ENCODE measurements at regions not wholly inside any gene's neighbourhood (a gene's known extent, or its start where the extent isn't known, plus 50 kb on each side); places are given as distances from the start of the nearest gene placed in this dataset.
A peak's percentile ranks its signal among the peaks of the same experiment; 100 is the strongest.

GRCh38 chr9:105064248-105065097, 136.5 kb upstream of the ABCA1 start (continued):
- TF ChIP-seq ZNF584 (CRISPR knock-in tag; IDR thresholded peaks at IDR 0.05; ENCODE audit: low read depth) = peak; percentile 77; the same call in 1 of the 2 replicates
- peak; percentile 71 for TF ChIP-seq CEBPG (CRISPR knock-in tag; IDR thresholded peaks at IDR 0.05)
- TF ChIP-seq CEBPG (tag; conservative IDR thresholded peaks at IDR 0.05 in 1 of 2, IDR thresholded peaks at IDR 0.05 in 1 of 2) = peak; percentile 70 to 75; a peak in 3 of 4 replicates
- peak; percentile 85; the same call in 1 of the 2 replicates for TF ChIP-seq ZBTB9 (CRISPR knock-in tag; IDR thresholded peaks at IDR 0.05)
- no peak for TF ChIP-seq HNRNPUL1 (IDR thresholded peaks at IDR 0.05; ENCODE audit: low read length)
- TF ChIP-seq GTF2A2 (tag; IDR thresholded peaks at IDR 0.05) = peak; percentile 70; the same call in 1 of the 2 replicates
- peak; percentile 47 for TF ChIP-seq NFIC (IDR thresholded peaks at IDR 0.05)
- no peak for TF ChIP-seq DMBX1 (CRISPR knock-in tag; IDR thresholded peaks at IDR 0.05; ENCODE audit: borderline replicate concordance)
- TF ChIP-seq SREBF2 (CRISPR knock-in tag; IDR thresholded peaks at IDR 0.05) = no peak
- no peak for TF ChIP-seq RB1 (IDR thresholded peaks at IDR 0.05; ENCODE audit: low read depth)
- TF ChIP-seq, protein P1, sequence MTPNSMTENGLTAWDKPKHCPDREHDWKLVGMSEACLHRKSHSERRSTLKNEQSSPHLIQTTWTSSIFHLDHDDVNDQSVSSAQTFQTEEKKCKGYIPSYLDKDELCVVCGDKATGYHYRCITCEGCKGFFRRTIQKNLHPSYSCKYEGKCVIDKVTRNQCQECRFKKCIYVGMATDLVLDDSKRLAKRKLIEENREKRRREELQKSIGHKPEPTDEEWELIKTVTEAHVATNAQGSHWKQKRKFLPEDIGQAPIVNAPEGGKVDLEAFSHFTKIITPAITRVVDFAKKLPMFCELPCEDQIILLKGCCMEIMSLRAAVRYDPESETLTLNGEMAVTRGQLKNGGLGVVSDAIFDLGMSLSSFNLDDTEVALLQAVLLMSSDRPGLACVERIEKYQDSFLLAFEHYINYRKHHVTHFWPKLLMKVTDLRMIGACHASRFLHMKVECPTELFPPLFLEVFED (CRISPR knock-in tag; conservative IDR thresholded peaks at IDR 0.05) = 0 out of 2 replicates have a peak, but pooled peaks have one; percentile 10
- no peak for TF ChIP-seq FOXK1 (CRISPR knock-in tag; IDR thresholded peaks at IDR 0.05; ENCODE audit: borderline replicate concordance)
- TF ChIP-seq SAFB (IDR thresholded peaks at IDR 0.05; ENCODE audit: borderline replicate concordance, low read depth, low read length) = no peak
- no peak for TF ChIP-seq KDM4B (IDR thresholded peaks at IDR 0.05; ENCODE audit: borderline replicate concordance in 2 of 2, low read depth in 1 of 2)
- TF ChIP-seq ZNF583 (CRISPR knock-in tag; IDR thresholded peaks at IDR 0.05) = 0 out of 2 replicates have a peak, but pooled peaks have one; percentile 21
- peak; percentile 62; the same call in 1 of the 2 replicates for TF ChIP-seq MEF2D (tag; conservative IDR thresholded peaks at IDR 0.05; ENCODE audit: low read depth)
- TF ChIP-seq DIDO1 (tag; IDR thresholded peaks at IDR 0.05; ENCODE audit: low read depth) = no peak
- no peak for TF ChIP-seq MTF1 (CRISPR knock-in tag; IDR thresholded peaks at IDR 0.05; ENCODE audit: borderline replicate concordance)
- no peak for TF ChIP-seq BCOR (IDR thresholded peaks at IDR 0.05)
- no peak for TF ChIP-seq SLC30A9 (CRISPR knock-in tag; IDR thresholded peaks at IDR 0.05)
- no peak for TF ChIP-seq FOXJ3 (CRISPR knock-in tag; IDR thresholded peaks at IDR 0.05)
- TF ChIP-seq NR2C1 (IDR thresholded peaks at IDR 0.05) = no peak
- peak; percentile 38; the same call in 1 of the 2 replicates for TF ChIP-seq NR2C1 (tag; IDR thresholded peaks at IDR 0.05)
- no peak for TF ChIP-seq FOS (IDR thresholded peaks at IDR 0.05; ENCODE audit: extremely low read depth, insufficient read length)
- peak; percentile 78 for TF ChIP-seq ATF4 (CRISPR knock-in tag; IDR thresholded peaks at IDR 0.05)

Data from K562 (cell line).